ENCODE measurements at regions not wholly inside any gene's neighbourhood (a gene's known extent, or its start where the extent isn't known, plus 50 kb on each side); places are given as distances from the start of the nearest gene placed in this dataset.

DNA sequence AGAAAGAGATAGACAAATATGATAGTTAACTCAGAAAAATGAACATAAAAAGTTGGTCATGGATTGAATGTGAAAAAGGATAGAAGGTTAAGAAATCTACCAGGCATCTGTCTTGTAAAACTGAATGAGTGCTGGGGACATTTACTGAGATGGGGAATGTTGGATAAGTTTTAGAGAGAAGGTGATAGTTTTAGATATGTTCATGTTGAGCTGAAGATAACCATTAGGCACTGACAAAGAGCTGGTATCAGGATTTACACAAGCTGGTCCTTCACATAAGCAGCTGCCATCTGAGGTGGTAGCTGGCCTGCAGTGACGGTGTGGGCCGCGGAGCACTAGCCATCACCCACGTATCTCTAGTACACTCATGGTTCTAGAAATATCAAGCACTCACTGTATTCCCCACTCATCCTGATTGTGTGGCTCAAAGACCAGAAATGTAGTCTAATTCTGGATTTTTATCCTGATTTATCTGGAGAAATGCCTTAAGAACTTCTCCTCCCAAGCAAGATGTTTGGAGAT lies 194.4 kb upstream of the KCNJ16 start:
- DNase-seq (ENCODE audit: insufficient read length, low spot score) (no peak), FAIRE-seq (no peak)

GRCh38 chr17:69882281-69882680 lies 192.7 kb upstream of the KCNJ16 start:
- no peak for FAIRE-seq
- DNase-seq (ENCODE audit: insufficient read length, low spot score): no peak

- FAIRE-seq (no peak), DNase-seq (ENCODE audit: insufficient read length, low spot score) (no peak)
Measured at GRCh38 chr17:69883120-69883519, 191.9 kb upstream of the KCNJ16 start.

- FAIRE-seq: no peak
- no peak for DNase-seq (ENCODE audit: insufficient read length, low spot score)
Measured at GRCh38 chr17:69884356-69884755, 190.7 kb upstream of the KCNJ16 start.

- FAIRE-seq (no peak), DNase-seq (ENCODE audit: insufficient read length, low spot score) (no peak)
Measured at GRCh38 chr17:69884846-69885245, 190.2 kb upstream of the KCNJ16 start.

DNA sequence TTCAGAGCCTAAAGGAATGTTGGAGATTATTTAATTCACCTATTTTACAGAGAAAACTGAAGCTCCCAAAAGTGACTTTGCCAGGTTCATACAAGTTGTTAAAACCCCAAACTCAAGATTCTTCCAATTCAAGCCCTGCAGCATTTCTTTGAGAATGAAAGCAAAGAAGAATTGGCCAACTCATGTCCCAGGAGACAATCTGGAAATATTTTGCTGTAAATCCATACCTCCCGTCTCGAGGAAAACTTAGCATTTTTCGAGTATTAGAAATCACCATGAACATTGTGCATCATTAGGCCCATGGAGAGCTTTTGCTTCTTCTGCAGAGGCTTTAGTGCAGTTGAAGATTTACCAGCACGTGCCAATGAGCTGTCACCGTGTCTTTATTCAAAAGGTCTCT lies 176.4 kb upstream of the KCNJ16 start:
- FAIRE-seq (no peak), DNase-seq (ENCODE audit: insufficient read length, low spot score) (no peak)

DNA sequence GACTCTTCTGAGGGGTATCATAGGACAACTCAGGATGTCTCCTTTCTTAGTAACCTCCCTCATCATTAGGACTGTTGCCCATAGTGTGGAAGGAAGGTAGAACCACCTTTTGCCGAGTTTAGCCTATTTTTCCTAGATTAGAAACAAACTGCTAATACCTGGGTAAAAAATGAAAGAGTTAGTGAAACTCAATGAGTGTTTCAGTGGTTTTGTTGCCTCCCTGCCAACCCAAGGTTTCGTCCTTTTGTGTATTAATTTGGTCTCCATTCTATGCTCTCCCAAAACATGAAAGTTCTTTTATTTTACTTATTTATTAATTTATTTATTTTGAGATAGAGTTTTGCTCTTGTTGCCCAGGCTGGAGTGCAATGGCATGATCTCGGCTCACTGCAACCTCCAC lies 174.9 kb upstream of the KCNJ16 start:
- DNase-seq (ENCODE audit: insufficient read length, low spot score) (no peak), FAIRE-seq (no peak)

DNA sequence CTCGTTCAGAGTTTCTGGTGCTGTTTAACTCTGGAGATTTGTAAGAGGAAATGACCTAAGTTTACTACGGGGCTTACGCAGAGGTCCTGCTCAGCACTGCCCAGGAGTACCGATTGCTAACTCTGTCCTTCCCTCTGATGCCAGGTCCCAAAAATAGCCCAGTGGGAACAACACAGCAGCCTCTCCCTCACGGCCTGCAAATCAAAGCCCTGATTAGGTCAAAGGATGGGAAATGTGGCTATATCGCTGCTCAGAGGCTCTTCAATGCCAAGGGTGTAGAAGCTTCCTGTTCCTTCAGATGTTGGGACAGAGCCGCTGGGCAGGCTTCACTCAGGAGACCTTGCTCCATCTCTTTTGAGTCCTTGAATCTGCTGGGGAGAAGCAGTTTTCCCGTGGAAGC lies 174.2 kb upstream of the KCNJ16 start:
- no peak for FAIRE-seq
- DNase-seq (ENCODE audit: insufficient read length, low spot score): no peak

DNA sequence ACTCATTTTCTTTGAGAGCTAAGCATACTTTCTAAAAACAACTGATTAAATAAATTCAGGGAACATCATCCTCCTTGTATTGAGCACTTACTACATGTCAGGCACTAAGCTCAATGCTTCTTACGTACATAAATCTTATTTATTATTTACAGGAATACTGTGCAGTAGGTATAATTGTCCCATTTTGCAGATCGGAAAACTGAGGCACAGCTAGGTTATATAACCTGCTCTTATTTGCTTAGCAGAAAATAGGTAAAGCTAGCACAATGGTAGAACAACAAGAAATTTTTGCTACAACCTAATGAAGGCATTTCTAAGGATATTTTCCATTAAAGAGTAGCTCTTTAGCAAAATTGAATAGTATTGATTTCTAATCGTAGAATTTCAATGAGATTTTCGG lies 168.7 kb upstream of the KCNJ16 start:
- no peak for DNase-seq (ENCODE audit: insufficient read length, low spot score)
- FAIRE-seq: no peak

GRCh38 chr17:69907132-69907847 lies 167.7 kb upstream of the KCNJ16 start:
- FAIRE-seq: no peak

DNA sequence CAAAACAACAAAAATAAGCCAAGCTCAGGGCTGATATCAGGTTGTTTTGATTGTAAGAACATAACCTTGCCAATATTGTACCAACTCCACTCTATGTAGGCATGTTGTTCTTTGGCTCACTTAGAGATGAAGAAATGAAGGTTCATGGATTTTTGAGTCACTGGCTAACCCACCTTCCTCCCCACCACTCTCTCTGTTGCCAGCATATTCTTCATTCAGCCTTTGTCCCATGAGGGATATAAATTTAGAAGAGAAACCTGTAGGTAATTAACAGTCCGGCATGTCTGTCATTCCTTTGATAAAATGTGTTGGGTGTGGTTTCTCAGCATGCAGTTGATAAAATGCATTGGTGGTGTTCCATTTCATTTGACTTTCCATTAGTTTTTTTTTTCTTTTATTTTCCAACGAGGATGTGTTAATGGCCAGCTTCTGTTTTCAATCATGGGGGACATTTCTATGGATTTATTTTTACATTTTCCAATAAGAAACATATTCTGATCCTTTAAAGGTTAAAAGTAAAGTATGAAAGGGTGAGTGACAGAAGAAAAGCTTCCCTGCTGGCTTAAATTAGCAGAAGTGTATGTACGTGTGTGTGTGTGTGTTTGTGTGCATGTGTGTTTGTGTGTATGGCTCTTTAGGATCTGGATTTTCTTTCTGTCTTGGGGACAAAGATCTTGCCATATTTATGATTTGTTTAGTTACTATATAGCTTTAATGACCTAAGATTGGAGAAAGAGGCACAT lies 166.2 kb upstream of the KCNJ16 start:
- FAIRE-seq: no peak
- no peak for DNase-seq (ENCODE audit: insufficient read length, low spot score)

More at GRCh38 chr17:69907132-69907847, 167.7 kb upstream of the KCNJ16 start:
- DNase-seq (ENCODE audit: insufficient read length, low spot score): no peak

DNA sequence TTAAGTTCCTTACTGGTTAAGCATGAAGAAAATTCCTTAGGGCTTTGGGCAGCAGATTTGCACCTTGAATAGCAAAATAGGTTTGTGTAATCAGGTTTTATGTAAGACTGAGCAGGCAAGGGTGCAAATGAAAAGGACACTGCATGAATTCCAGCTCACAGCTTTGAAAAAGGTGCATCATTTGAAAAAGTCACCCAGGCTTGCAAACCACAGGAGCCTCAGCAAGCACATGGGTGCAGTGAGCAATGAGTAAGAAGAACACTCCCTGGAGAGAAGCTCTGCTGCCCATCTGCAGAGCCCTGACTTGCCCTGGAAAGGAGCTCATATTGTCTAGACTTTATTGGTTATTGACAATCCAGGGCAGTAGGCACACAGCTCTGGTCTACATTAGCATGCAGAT lies 165.6 kb upstream of the KCNJ16 start:
- DNase-seq (ENCODE audit: insufficient read length, low spot score) (no peak), FAIRE-seq (no peak)

DNA sequence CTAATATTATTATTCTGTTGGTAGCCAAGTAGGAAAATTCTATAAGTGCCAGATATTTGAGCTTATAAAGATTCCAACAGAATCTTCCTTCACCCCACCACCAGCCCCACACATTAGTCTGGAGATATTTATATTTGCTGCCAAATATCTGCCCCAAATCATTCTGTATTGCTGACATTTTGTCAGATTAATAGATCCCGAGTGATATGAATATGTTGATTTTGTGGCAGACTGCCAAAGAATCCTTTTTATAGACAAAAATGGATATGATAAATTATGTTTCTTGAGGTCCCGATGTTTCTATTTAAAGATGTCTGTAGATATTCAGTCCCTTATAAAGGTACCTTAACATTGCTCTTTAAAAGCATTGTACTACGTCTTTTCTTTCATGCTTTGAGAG lies 162.2 kb upstream of the KCNJ16 start:
- no peak for FAIRE-seq
- no peak for DNase-seq (ENCODE audit: insufficient read length, low spot score)

GRCh38 chr17:69913216-69913615 lies 161.8 kb upstream of the KCNJ16 start:
- FAIRE-seq (no peak), DNase-seq (ENCODE audit: insufficient read length, low spot score) (no peak)

GRCh38 chr17:69913616-69914015 lies 161.4 kb upstream of the KCNJ16 start:
- no peak for DNase-seq (ENCODE audit: insufficient read length, low spot score)
- FAIRE-seq: no peak

DNA sequence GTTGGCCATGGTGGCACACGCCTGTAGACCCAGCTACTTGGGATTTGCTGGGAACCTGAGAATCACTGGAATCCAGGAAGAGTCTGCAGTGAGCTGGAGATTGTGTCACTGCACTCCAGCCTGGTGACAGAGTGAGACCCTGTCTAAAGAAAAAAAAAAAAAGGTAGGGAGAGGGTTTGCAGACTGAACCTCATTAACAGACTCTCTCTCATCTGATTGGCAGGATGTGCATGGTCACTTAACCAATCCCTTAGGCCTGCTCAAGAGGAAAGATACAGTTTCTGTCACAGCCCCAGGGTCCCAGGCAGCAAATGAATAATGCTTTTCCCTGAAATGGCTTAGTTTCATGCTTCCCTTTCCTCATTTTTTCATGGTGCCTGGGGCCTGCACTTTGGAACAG lies 160.5 kb upstream of the KCNJ16 start:
- FAIRE-seq: no peak

DNA sequence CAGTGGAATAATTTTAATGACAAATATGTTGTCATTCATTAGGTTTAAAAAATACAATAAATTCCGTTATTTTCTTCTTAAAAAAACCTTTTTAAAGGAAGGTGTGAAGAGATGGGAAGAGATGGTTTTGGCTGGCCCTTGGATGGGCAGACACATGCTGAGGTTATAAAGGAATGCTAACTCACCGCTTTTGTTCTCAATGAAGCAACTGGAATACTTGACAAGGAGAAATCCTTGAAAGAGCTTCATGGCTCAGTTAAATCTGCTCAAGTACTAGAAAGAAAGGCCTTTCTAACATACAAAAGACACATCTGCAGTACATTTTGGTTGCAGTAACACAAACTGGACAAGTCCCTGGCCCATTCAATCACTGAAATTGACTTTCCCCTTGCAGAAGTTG lies 158.3 kb upstream of the KCNJ16 start:
- DNase-seq (ENCODE audit: insufficient read length, low spot score) (no peak), FAIRE-seq (no peak)

More for the DNA sequence above, 160.5 kb upstream of the KCNJ16 start:
- no peak for DNase-seq (ENCODE audit: insufficient read length, low spot score)

- DNase-seq (ENCODE audit: insufficient read length, low spot score) (no peak), FAIRE-seq (no peak)
Measured at GRCh38 chr17:69918164-69918563, 156.9 kb upstream of the KCNJ16 start.

- FAIRE-seq (no peak), DNase-seq (ENCODE audit: insufficient read length, low spot score) (no peak)
Measured at GRCh38 chr17:69919789-69920188, 155.2 kb upstream of the KCNJ16 start.

DNA sequence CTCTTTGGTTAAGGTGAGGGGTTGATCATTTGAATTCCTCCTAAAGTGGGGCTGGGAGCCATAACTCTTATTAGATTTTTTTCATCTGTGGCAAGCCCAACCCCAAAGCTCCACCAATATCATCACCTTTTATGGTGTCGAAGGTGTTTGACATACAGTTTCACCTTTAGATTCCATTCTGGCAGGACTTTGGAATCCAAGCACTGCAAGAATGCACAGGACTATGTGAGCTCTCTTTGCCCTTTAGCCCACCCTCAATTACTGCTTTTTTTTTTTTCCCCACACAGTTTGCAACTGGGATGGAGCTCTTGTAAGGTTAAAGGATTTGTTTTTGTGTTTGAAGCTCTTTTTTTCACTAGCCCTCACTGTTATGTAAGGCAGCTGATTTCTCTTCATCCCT lies 154.0 kb upstream of the KCNJ16 start:
- DNase-seq (ENCODE audit: insufficient read length, low spot score) (no peak), FAIRE-seq (no peak)

GRCh38 chr17:69928611-69929010 lies 146.4 kb upstream of the KCNJ16 start:
- FAIRE-seq: no peak
- no peak for DNase-seq (ENCODE audit: insufficient read length, low spot score)

DNA sequence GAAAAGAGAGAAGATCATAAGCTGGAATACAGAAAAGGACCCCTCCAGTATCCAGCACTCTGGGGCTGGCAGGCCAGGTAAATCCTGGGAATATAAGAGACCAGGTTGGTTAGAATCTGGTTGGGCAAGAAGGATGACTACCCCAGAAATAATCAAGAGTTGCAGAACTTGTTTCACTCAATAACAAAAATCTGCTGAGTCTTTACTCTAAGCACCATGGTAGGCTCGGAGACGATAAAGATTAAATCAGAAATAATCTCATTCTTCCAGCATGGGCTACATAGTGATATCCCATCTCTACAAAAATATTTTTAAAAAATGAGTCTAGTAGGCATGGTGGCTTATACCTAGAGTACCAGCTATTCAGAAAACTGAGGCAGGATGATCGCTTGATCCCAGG lies 138.0 kb upstream of the KCNJ16 start:
- DNase-seq (ENCODE audit: insufficient read length, low spot score) (no peak), FAIRE-seq (no peak)
